ENCODE measurements at regions not wholly inside any gene's neighbourhood (a gene's known extent, or its start where the extent isn't known, plus 50 kb on each side); places are given as distances from the start of the nearest gene placed in this dataset.

GRCh38 chr14:26992403-26993115 is 394.7 kb upstream of the NOVA1 start:
- TF ChIP-seq MYC (IDR thresholded peaks at IDR 0.05; ENCODE audit: low read depth, low read length), result no peak
- no peak for TF ChIP-seq CTCF (IDR thresholded peaks at IDR 0.05; ENCODE audit: low read depth, low read length)
- no peak for TF ChIP-seq POLR2A (IDR thresholded peaks at IDR 0.05; ENCODE audit: extremely low read depth, insufficient read length)
- TF ChIP-seq MAX (IDR thresholded peaks at IDR 0.05; ENCODE audit: low read depth, low read length), result no peak
- H3K4me3 ChIP-seq (ENCODE audit: low read depth, low read length), result no peak overlapping the region
- no peak for DNase-seq (ENCODE audit: low read depth)

GRCh38 chr14:26993556-26993955 is 395.7 kb upstream of the NOVA1 start:
- H3K4me3 ChIP-seq (ENCODE audit: low read depth, low read length), result no peak overlapping the region
- TF ChIP-seq MAX (IDR thresholded peaks at IDR 0.05; ENCODE audit: low read depth, low read length) (no peak), POLR2A (IDR thresholded peaks at IDR 0.05; ENCODE audit: extremely low read depth, insufficient read length) (no peak), MYC (IDR thresholded peaks at IDR 0.05; ENCODE audit: low read depth, low read length) (no peak), CTCF (IDR thresholded peaks at IDR 0.05; ENCODE audit: low read depth, low read length) (no peak)
- DNase-seq (ENCODE audit: low read depth), result no peak

GRCh38 chr14:26995301-26995700 is 397.5 kb upstream of the NOVA1 start:
- no peak for DNase-seq (ENCODE audit: low read depth)
- TF ChIP-seq MAX (IDR thresholded peaks at IDR 0.05; ENCODE audit: low read depth, low read length) (no peak), CTCF (IDR thresholded peaks at IDR 0.05; ENCODE audit: low read depth, low read length) (no peak), POLR2A (IDR thresholded peaks at IDR 0.05; ENCODE audit: extremely low read depth, insufficient read length) (no peak), MYC (IDR thresholded peaks at IDR 0.05; ENCODE audit: low read depth, low read length) (no peak)
- no peak overlapping the region for H3K4me3 ChIP-seq (ENCODE audit: low read depth, low read length)

GRCh38 chr14:26996246-26996645 is 398.4 kb upstream of the NOVA1 start:
- H3K4me3 ChIP-seq (ENCODE audit: low read depth, low read length), result no peak overlapping the region
- no peak for DNase-seq (ENCODE audit: low read depth)
- no peak for TF ChIP-seq MAX (IDR thresholded peaks at IDR 0.05; ENCODE audit: low read depth, low read length)
- TF ChIP-seq CTCF (IDR thresholded peaks at IDR 0.05; ENCODE audit: low read depth, low read length), result no peak
- TF ChIP-seq MYC (IDR thresholded peaks at IDR 0.05; ENCODE audit: low read depth, low read length), result no peak

- no peak overlapping the region for H3K4me3 ChIP-seq (ENCODE audit: low read depth, low read length)
- no peak for DNase-seq (ENCODE audit: low read depth)
- no peak for TF ChIP-seq MYC (IDR thresholded peaks at IDR 0.05; ENCODE audit: low read depth, low read length)
- no peak for TF ChIP-seq MAX (IDR thresholded peaks at IDR 0.05; ENCODE audit: low read depth, low read length)
- TF ChIP-seq CTCF (IDR thresholded peaks at IDR 0.05; ENCODE audit: low read depth, low read length), result no peak
- no peak for TF ChIP-seq POLR2A (IDR thresholded peaks at IDR 0.05; ENCODE audit: extremely low read depth, insufficient read length)
Measured at GRCh38 chr14:27002179-27002578, 404.3 kb upstream of the NOVA1 start.
